Chondrocyte (in vitro differentiated cells): ENCODE measurements at regions not wholly inside any gene's neighbourhood (a gene's known extent, or its start where the extent isn't known, plus 50 kb on each side); places are given as distances from the start of the nearest gene placed in this dataset.

Experiments used
- DNase-seq: peaks from one replicate; pipeline ENCODE4 v3.0.0; 2021; ENCODE audit warnings: mixed read lengths, low spot score
- H3K27ac Mint-ChIP-seq: one replicate; pipeline ENCODE4 v1.8.0; 2021; ENCODE audit warnings: mild to moderate bottlenecking, moderate library complexity, mixed read lengths; ENCODE audit not compliant: unreplicated experiment
- H3K27me3 Mint-ChIP-seq: 2 replicates; pipeline ENCODE4 v1.8.0; 2021; ENCODE audit warnings: low read depth, mixed read lengths
- H3K36me3 Mint-ChIP-seq: 2 replicates; pipeline ENCODE4 v1.8.0; 2021; ENCODE audit warnings: low read depth, mixed read lengths
- H3K4me1 Mint-ChIP-seq: 2 replicates; pipeline ENCODE4 v1.8.0; 2021; ENCODE audit warnings: low read depth, mild to moderate bottlenecking, mixed read lengths
- H3K4me3 Mint-ChIP-seq: one replicate; pipeline ENCODE4 v1.8.0; 2021; ENCODE audit warnings: mild to moderate bottlenecking, moderate library complexity, mixed read lengths; ENCODE audit not compliant: unreplicated experiment
- H3K9me3 Mint-ChIP-seq: 2 replicates; pipeline ENCODE4 v1.8.0; 2021; ENCODE audit warnings: low read depth, mixed read lengths
- CTCF ChIP-seq: fragments of 200-600 bp; sonication (generic); IDR thresholded peaks from 2 replicates; pipeline ENCODE4 v1.5.0; 2021; ENCODE audit warnings: antibody characterized with exemption, mild to moderate bottlenecking, moderate library complexity

DNA sequence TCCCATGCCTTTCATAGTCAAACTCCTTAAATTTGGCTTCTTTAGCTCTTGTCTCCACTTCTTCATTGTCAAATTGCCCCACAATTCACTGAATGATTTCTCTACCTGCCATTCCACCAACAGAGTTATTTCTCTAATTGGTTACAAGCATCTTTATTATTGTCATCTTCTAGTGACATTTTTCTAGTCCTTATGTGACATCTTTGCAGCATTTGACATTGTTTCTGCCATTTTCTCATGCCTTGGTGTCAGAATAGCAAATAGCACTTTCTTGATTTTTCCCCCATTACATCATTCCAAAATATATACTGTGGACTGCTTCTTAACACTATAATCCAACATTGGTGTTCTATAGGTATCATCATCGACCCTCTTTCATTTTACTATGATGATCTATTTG is 137.7 kb upstream of the HDDC2 start:
- H3K27me3 Mint-ChIP-seq: no peaks in the 10 kb centered on the region

DNA sequence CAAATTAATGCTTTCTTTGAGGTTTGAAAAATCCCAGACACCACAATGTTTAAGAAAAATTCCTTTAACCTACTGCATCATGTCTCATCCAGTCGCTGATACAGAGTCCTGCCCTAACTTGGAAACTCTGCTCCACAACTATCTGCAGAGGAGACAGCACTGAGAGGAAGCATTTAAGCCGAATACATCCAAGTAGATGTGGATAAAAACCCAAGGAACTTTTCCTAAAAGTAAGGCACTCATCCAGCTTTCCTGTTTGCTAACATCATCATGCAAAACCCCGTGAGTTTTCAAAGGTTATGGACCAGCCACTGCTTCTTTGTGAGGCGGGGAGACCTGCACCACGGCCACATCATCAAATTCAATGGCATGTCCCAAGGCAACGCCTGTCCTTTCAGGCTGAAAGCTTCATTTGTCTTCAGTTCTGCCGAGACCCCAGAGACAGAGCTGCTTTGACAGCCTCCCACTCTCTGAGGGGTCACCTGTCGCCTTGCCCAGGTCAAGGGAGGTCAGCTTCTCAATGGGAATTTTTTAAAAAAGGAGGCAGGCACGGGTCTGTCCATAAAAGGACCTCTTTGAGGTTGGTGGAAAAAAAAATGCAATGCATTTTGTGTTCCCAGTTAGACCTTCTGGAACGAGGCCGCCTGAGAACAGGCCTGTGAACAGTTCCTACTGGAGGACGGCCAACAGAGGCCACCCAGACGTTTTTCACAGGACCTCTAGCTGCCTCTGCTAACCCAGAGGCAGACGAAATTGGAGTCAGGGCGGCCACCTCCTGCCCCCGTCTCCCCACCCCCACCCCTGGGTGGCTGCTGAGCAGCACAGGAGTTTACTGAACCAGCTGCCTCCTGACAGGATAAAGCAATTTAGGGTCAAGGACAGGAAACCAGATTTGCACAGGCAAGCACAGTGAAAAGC is 142.5 kb upstream of the HDDC2 start:
- Mint-ChIP-seq H3K4me3 (peak overlapping the region; percentile 61), H3K36me3 (no peaks in the 10 kb centered on the region), H3K27me3 (no peaks in the 10 kb centered on the region), H3K27ac (peak overlapping the region; percentile 97), H3K9me3 (peaks cover 2% of the 10 kb centered on the region), H3K4me1 (peaks cover 46% of the 10 kb centered on the region)
- TF ChIP-seq CTCF: no peak
- DNase-seq: no peak

More for the DNA sequence above, 137.7 kb upstream of the HDDC2 start:
- TF ChIP-seq CTCF: no peak
- Mint-ChIP-seq H3K36me3 (peaks cover 7% of the 10 kb centered on the region), H3K4me3 (no peak overlapping the region), H3K27ac (no peak overlapping the region), H3K9me3 (peaks cover 5% of the 10 kb centered on the region), H3K4me1 (peaks cover 25% of the 10 kb centered on the region)
- no peak for DNase-seq

DNA sequence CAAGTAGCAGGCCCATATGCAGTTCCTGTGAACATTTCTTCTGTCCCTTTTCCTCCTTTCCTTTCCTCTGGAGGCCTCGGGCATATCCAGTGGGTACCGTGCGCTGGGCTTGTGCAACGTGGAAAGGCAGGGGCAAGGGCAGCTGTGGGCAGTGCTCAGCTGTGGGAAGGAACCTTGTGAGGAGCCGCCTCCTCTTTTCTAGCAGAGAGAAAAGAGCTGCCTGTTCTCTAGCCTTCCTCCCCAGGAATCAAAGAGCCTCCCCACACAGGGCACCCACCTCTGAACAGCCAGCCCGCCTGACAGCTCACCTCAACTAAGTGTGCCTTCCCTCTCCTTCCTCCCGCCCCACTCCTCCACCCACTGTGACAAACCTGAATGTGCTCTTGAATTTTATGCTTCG is 143.3 kb upstream of the HDDC2 start:
- H3K4me1 Mint-ChIP-seq: peaks cover 46% of the 10 kb centered on the region
- H3K27me3 Mint-ChIP-seq: no peaks in the 10 kb centered on the region
- TF ChIP-seq CTCF: no peak
- no peaks in the 10 kb centered on the region for H3K36me3 Mint-ChIP-seq
- peak overlapping the region; percentile 97 for H3K27ac Mint-ChIP-seq
- no peak for DNase-seq
- H3K4me3 Mint-ChIP-seq: peak overlapping the region; percentile 61
- H3K9me3 Mint-ChIP-seq: peaks cover 2% of the 10 kb centered on the region

DNA sequence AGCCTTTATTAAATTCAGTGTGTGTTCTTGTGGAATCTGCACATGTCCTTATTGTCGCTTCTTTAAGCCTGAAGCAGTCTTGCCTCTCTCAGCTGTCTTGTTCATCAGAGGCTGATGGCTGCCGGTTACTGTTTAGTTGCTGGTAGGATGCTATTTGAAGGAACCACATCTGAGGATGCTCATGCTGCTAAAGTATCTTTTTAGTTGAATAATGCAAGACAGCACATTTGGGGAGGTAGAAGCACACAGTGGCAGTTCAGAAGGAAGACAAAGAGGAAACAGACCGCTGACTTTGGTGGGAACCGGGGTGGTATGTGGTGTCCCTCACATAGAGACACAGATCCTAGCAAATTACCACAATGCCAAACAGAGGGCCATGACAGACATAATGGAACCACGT is 144.2 kb upstream of the HDDC2 start:
- no peak overlapping the region for H3K27ac Mint-ChIP-seq
- peaks cover 2% of the 10 kb centered on the region for H3K9me3 Mint-ChIP-seq
- no peak overlapping the region for H3K4me3 Mint-ChIP-seq

DNA sequence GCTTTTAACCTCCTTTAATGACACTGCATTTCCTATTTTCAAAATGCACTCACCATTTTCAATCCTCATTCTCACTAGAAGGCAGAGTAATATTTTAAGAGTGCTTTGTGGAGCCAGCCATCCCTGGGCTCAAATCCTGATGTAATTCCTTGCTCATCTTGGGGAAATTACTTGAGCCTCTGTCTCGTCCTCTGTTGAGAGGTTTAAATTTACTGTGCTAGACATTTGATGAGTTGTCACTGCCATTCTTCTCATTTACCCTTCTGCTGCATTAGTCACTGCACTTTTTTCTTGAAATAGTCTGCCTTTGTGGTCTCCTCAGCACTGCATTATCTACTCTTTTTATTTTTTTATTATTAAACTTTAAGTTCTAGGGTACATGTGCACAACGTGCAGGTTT is 150.0 kb upstream of the HDDC2 start:
- Mint-ChIP-seq H3K27ac (peak overlapping the region; percentile 34), H3K9me3 (peaks cover 2% of the 10 kb centered on the region)

More for the DNA sequence above, 144.2 kb upstream of the HDDC2 start:
- H3K27me3 Mint-ChIP-seq: no peaks in the 10 kb centered on the region
- DNase-seq: no peak
- peaks cover 46% of the 10 kb centered on the region for H3K4me1 Mint-ChIP-seq
- TF ChIP-seq CTCF: no peak
- H3K36me3 Mint-ChIP-seq: no peaks in the 10 kb centered on the region

More for the DNA sequence above, 150.0 kb upstream of the HDDC2 start:
- Mint-ChIP-seq H3K27me3 (no peaks in the 10 kb centered on the region), H3K4me1 (peaks cover 10% of the 10 kb centered on the region), H3K4me3 (no peak overlapping the region), H3K36me3 (no peaks in the 10 kb centered on the region)
- DNase-seq: no peak
- no peak for TF ChIP-seq CTCF
